Glutamatergic neuron (in vitro differentiated cells): ENCODE measurements at regions not wholly inside any gene's neighbourhood (a gene's known extent, or its start where the extent isn't known, plus 50 kb on each side); places are given as distances from the start of the nearest gene placed in this dataset.

Experiments used
- DNase-seq: peaks from one replicate; pipeline ENCODE4 v3.0.0; 2022
- H3K27ac Mint-ChIP-seq: one replicate; pipeline ENCODE4 v1.8.0; 2020; ENCODE audit warnings: mild to moderate bottlenecking, mixed read lengths, inconsistent platforms; ENCODE audit not compliant: unreplicated experiment
- H3K27me3 Mint-ChIP-seq: one replicate; pipeline ENCODE4 v1.8.0; 2020; ENCODE audit warnings: mild to moderate bottlenecking, moderate library complexity, mixed read lengths, inconsistent platforms; ENCODE audit not compliant: unreplicated experiment
- H3K36me3 Mint-ChIP-seq: one replicate; pipeline ENCODE4 v1.8.0; 2020; ENCODE audit warnings: mild to moderate bottlenecking, mixed read lengths, inconsistent platforms; ENCODE audit not compliant: unreplicated experiment
- H3K4me1 Mint-ChIP-seq: one replicate; pipeline ENCODE4 v1.8.0; 2020; ENCODE audit warnings: mild to moderate bottlenecking, low read depth, mixed read lengths, inconsistent platforms; ENCODE audit not compliant: unreplicated experiment
- H3K4me3 Mint-ChIP-seq: one replicate; pipeline ENCODE4 v1.8.0; 2020; ENCODE audit warnings: mild to moderate bottlenecking, mixed read lengths, inconsistent platforms; ENCODE audit not compliant: unreplicated experiment
- H3K9me3 Mint-ChIP-seq: one replicate; pipeline ENCODE4 v1.8.0; 2020; ENCODE audit warnings: mild to moderate bottlenecking, moderate library complexity, mixed read lengths, inconsistent platforms; ENCODE audit not compliant: unreplicated experiment
- TF ChIP-seq, protein P1 (sequence below): fragments of 200-600 bp; sonication (generic); IDR thresholded peaks from one replicate; pipeline ENCODE4 v1.5.0; 2021; ENCODE audit not compliant: partially characterized antibody, unreplicated experiment

DNA sequence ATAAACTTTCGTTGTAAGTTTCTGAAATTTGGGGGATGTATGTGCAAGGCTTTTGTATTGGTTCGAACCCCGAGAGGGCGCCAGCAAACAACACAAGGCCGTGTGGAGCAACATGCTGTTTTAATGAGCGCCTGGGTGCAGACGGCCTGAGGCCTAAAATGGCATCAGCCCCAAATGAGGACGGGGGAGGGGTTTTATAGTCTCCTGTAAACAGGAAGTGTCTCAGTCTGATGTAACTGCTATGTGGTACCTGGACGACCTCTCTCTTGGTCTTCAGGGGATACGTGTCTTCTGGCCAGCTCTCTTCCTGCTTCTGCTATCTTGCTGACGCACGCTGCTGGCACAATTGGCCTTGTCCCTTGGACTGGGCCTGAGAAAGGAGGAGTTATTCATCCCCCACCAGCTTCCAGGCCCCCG is 1348.0 kb downstream of the ADGRL3 start:
- H3K9me3 Mint-ChIP-seq, result no peaks in the 10 kb centered on the region
- no peaks in the 10 kb centered on the region for H3K36me3 Mint-ChIP-seq
- TF ChIP-seq, protein P1, sequence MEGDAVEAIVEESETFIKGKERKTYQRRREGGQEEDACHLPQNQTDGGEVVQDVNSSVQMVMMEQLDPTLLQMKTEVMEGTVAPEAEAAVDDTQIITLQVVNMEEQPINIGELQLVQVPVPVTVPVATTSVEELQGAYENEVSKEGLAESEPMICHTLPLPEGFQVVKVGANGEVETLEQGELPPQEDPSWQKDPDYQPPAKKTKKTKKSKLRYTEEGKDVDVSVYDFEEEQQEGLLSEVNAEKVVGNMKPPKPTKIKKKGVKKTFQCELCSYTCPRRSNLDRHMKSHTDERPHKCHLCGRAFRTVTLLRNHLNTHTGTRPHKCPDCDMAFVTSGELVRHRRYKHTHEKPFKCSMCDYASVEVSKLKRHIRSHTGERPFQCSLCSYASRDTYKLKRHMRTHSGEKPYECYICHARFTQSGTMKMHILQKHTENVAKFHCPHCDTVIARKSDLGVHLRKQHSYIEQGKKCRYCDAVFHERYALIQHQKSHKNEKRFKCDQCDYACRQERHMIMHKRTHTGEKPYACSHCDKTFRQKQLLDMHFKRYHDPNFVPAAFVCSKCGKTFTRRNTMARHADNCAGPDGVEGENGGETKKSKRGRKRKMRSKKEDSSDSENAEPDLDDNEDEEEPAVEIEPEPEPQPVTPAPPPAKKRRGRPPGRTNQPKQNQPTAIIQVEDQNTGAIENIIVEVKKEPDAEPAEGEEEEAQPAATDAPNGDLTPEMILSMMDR, result no peak
- no peak overlapping the region for H3K27ac Mint-ChIP-seq
- peaks cover 5% of the 10 kb centered on the region for H3K4me1 Mint-ChIP-seq
- no peak overlapping the region for H3K4me3 Mint-ChIP-seq
- DNase-seq, result no peak
- no peaks in the 10 kb centered on the region for H3K27me3 Mint-ChIP-seq

DNA sequence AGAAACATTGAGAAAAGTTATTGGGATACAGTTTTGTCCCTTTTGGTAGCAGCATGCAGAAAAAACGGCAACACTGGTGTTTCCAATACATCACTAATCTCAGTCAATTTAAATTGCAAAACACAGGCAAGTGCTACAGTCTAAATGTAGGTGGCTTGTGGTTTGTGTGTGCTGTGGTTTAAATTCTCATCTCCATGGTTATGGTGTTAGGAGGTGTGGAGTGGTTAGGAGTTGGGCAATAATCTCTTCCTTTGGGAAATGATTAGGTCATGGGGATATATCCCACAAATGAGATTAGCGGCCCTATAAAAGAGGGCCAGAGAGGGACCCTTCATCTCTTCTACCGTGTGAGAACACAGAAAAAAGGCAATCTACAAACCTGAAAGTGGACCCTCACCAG is 1344.3 kb downstream of the ADGRL3 start:
- TF ChIP-seq, protein P1, result no peak
- Mint-ChIP-seq H3K4me1 (peaks cover 5% of the 10 kb centered on the region), H3K27ac (no peak overlapping the region), H3K27me3 (no peaks in the 10 kb centered on the region), H3K36me3 (no peaks in the 10 kb centered on the region), H3K9me3 (no peaks in the 10 kb centered on the region), H3K4me3 (no peak overlapping the region)
- DNase-seq, result no peak

DNA sequence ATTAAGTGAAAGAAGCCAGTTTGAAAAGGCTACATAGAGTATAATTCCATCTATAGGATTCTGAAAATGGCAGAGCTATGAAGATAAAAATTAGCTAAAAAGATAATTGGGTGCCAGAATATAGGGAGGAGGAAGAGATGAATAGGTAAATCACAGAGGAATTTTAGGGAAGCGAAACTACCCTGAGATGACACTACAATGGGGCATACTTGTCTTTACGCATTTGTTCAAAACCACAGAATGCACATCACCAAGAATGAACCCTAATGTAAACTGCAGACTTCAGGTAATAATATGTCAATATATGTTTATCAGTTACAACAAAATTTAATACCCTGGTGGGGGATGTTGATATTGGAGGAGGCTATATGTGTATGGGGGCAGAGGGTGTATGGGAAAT is 1342.9 kb downstream of the ADGRL3 start:
- Mint-ChIP-seq H3K4me1 (peaks cover 2% of the 10 kb centered on the region), H3K4me3 (no peak overlapping the region), H3K36me3 (no peaks in the 10 kb centered on the region), H3K9me3 (no peaks in the 10 kb centered on the region), H3K27ac (no peak overlapping the region), H3K27me3 (no peaks in the 10 kb centered on the region)
- TF ChIP-seq, protein P1, result no peak
- DNase-seq, result no peak

DNA sequence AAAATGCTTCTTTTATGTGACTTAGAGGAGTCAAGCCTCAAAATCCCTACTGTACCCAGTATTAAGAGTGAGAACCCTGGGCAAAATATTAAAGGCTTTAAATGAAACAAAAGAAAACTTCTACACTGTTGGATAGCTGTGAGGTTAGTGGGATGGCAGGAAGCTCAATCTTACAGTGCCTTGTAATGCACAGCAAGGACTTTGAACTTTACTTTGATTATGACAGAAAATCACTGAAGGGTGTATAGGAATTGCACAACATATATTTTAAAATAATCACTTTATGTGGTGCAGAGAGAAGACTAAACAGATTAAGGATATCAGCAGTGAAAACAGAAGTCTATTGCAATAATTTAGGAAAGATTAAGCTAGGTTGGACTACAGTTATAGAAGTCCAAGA is 1333.4 kb downstream of the ADGRL3 start:
- TF ChIP-seq, protein P1, result no peak
- Mint-ChIP-seq H3K4me3 (no peak overlapping the region), H3K27me3 (no peaks in the 10 kb centered on the region), H3K4me1 (no peaks in the 10 kb centered on the region), H3K9me3 (no peaks in the 10 kb centered on the region), H3K27ac (no peak overlapping the region), H3K36me3 (no peaks in the 10 kb centered on the region)
- DNase-seq, result no peak

DNA sequence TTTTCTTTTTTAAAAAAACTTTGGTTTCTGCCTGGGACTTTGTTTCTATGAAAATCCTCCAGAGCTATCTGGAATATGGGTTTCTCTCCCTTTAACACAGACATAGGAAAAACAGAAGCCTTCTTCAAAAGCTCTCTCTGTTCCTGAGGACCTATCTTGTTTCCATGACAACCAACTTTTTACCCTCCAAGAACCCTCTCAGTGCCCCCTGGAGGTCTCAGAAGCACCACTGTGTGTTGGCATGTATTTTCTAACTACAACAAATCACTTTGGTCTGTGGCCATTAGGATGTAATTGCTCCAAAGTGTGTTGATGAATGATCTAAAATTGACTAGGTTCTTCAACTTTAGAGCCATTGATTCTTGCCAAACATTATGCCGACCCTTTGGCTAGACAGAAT is 1331.6 kb downstream of the ADGRL3 start:
- no peak overlapping the region for H3K4me3 Mint-ChIP-seq
- H3K36me3 Mint-ChIP-seq, result no peaks in the 10 kb centered on the region
- H3K27me3 Mint-ChIP-seq, result no peaks in the 10 kb centered on the region
- no peak overlapping the region for H3K27ac Mint-ChIP-seq
- H3K4me1 Mint-ChIP-seq, result no peaks in the 10 kb centered on the region
- no peak for DNase-seq
- no peaks in the 10 kb centered on the region for H3K9me3 Mint-ChIP-seq
- TF ChIP-seq, protein P1, result no peak
